OCI-LY1 (cell line): ENCODE measurements at regions not wholly inside any gene's neighbourhood (a gene's known extent, or its start where the extent isn't known, plus 50 kb on each side); places are given as distances from the start of the nearest gene placed in this dataset.

Experiments used
- H2AFZ ChIP-seq: fragments of 200-600 bp; sonication (generic), shearing (Covaris generic); 2 replicates; pipeline ENCODE4 v1.6.0; 2014; ENCODE audit warnings: antibody characterized with exemption, mild to moderate bottlenecking, low read length
- H3F3A ChIP-seq: fragments of 200-600 bp; sonication (generic), shearing (Covaris generic); 2 replicates; pipeline ENCODE4 v1.6.0; 2014; ENCODE audit warnings: mild to moderate bottlenecking, antibody characterized with exemption, low read length, moderate library complexity; ENCODE audit not compliant: insufficient read depth
- H3K27ac ChIP-seq: fragments of 200-600 bp; sonication (generic); 2 replicates; pipeline ENCODE4 v1.5.1; 2014; ENCODE audit warnings: low read length, mixed run types, mild to moderate bottlenecking, low read depth; ENCODE audit not compliant: poor library complexity, severe bottlenecking
- H3K27me3 ChIP-seq: fragments of 200-600 bp; sonication (generic); 2 replicates; pipeline ENCODE4 v1.6.0; 2014; ENCODE audit warnings: antibody characterized with exemption, mild to moderate bottlenecking, low read length, moderate library complexity; ENCODE audit not compliant: insufficient read depth
- H3K36me3 ChIP-seq: fragments of 200-600 bp; sonication (generic); 2 replicates; pipeline ENCODE4 v1.6.1; 2014; ENCODE audit warnings: mild to moderate bottlenecking, antibody characterized with exemption, low read length, moderate library complexity, mixed read lengths; ENCODE audit not compliant: insufficient read depth
- H3K4me1 ChIP-seq: fragments of 200-600 bp; sonication (generic); 2 replicates; pipeline ENCODE4 v1.5.1; 2014; ENCODE audit warnings: mild to moderate bottlenecking, low read length, moderate library complexity; ENCODE audit not compliant: insufficient read depth, severe bottlenecking
- H3K4me2 ChIP-seq: fragments of 200-600 bp; sonication (generic), shearing (Covaris generic); 2 replicates; pipeline ENCODE4 v1.6.1; 2014; ENCODE audit warnings: low read length
- H3K4me3 ChIP-seq: fragments of 200-600 bp; sonication (generic); 2 replicates; pipeline ENCODE4 v1.5.1; 2014; ENCODE audit warnings: low read length, low read depth, mild to moderate bottlenecking, mixed read lengths; ENCODE audit not compliant: poor library complexity, severe bottlenecking
- H3K79me2 ChIP-seq: fragments of 200-600 bp; shearing (Covaris generic); 2 replicates; pipeline ENCODE4 v1.6.1; 2016; ENCODE audit warnings: mixed run types, low read length, mixed read lengths; ENCODE audit not compliant: insufficient read depth
- H3K9ac ChIP-seq: fragments of 200-600 bp; sonication (generic), shearing (Covaris generic); 2 replicates; pipeline ENCODE4 v1.6.1; 2014; ENCODE audit warnings: mild to moderate bottlenecking, low read length, mixed read lengths
- H3K9me2 ChIP-seq: fragments of 200-600 bp; sonication (generic), shearing (Covaris generic); 2 replicates; pipeline ENCODE4 v1.6.1; 2014; ENCODE audit warnings: low read depth, mild to moderate bottlenecking, low read length, mixed read lengths
- H3K9me3 ChIP-seq: fragments of 200-600 bp; shearing (Covaris generic); 2 replicates; pipeline ENCODE4 v1.6.1; 2014; ENCODE audit warnings: low read length, mixed read lengths
- H4K20me1 ChIP-seq: fragments of 200-600 bp; sonication (generic), shearing (Covaris generic); 2 replicates; pipeline ENCODE4 v1.6.0; 2016; ENCODE audit warnings: mild to moderate bottlenecking, low read length; ENCODE audit not compliant: insufficient read depth
- CTCF ChIP-seq: fragments of 200-600 bp; sonication (generic), shearing (Covaris generic); IDR thresholded peaks from 2 replicates; pipeline ENCODE4 v1.5.1; 2017; ENCODE audit warnings: mild to moderate bottlenecking, antibody characterized with exemption, low read length, moderate library complexity, mixed read lengths
- EZH2 ChIP-seq: fragments of 200-600 bp; sonication (generic), shearing (Covaris generic); IDR thresholded peaks from 2 replicates; pipeline ENCODE4 v1.8.0; 2017; ENCODE audit warnings: borderline replicate concordance, mixed run types, mild to moderate bottlenecking, antibody characterized with exemption, low read length, moderate library complexity, mixed read lengths

GRCh38 chr13:24076109-24076508, 84.4 kb upstream of the SPATA13 start:
- H3K79me2 ChIP-seq, result no peaks in the 10 kb centered on the region
- H3K4me2 ChIP-seq, result no peak overlapping the region
- no peaks in the 10 kb centered on the region for H3K4me1 ChIP-seq
- no peak overlapping the region for H3K9ac ChIP-seq
- H4K20me1 ChIP-seq, result no peaks in the 10 kb centered on the region
- H3K27ac ChIP-seq, result no peak overlapping the region
- no peaks in the 10 kb centered on the region for H3K36me3 ChIP-seq
- no peaks in the 10 kb centered on the region for H3K9me3 ChIP-seq
- TF ChIP-seq EZH2, result no peak
- TF ChIP-seq CTCF, result no peak
- no peaks in the 10 kb centered on the region for H3K27me3 ChIP-seq
- no peak overlapping the region for H2AFZ ChIP-seq
- H3F3A ChIP-seq, result no peaks in the 10 kb centered on the region
- no peaks in the 10 kb centered on the region for H3K9me2 ChIP-seq
- no peak overlapping the region for H3K4me3 ChIP-seq

- Histone ChIP-seq H3K27me3 (no peaks in the 10 kb centered on the region), H3K9me2 (no peaks in the 10 kb centered on the region), H3K79me2 (no peaks in the 10 kb centered on the region), H3K9me3 (no peaks in the 10 kb centered on the region), H3F3A (no peaks in the 10 kb centered on the region), H3K9ac (no peak overlapping the region), H4K20me1 (no peaks in the 10 kb centered on the region), H3K4me3 (no peak overlapping the region), H3K4me1 (no peaks in the 10 kb centered on the region), H3K4me2 (no peak overlapping the region), H3K27ac (no peak overlapping the region), H2AFZ (no peak overlapping the region), H3K36me3 (no peaks in the 10 kb centered on the region)
- TF ChIP-seq CTCF, result no peak
- no peak for TF ChIP-seq EZH2
Measured at GRCh38 chr13:24076636-24077035, 83.9 kb upstream of the SPATA13 start.

- H3K9ac ChIP-seq, result no peak overlapping the region
- H3K4me1 ChIP-seq, result no peaks in the 10 kb centered on the region
- no peak overlapping the region for H3K4me3 ChIP-seq
- H3K79me2 ChIP-seq, result no peaks in the 10 kb centered on the region
- H3K36me3 ChIP-seq, result no peaks in the 10 kb centered on the region
- no peak overlapping the region for H3K4me2 ChIP-seq
- H3K9me2 ChIP-seq, result no peaks in the 10 kb centered on the region
- no peak overlapping the region for H2AFZ ChIP-seq
- H4K20me1 ChIP-seq, result no peaks in the 10 kb centered on the region
- no peak for TF ChIP-seq EZH2
- no peak for TF ChIP-seq CTCF
- H3K27ac ChIP-seq, result no peak overlapping the region
- no peaks in the 10 kb centered on the region for H3K9me3 ChIP-seq
- no peaks in the 10 kb centered on the region for H3K27me3 ChIP-seq
- no peaks in the 10 kb centered on the region for H3F3A ChIP-seq
Measured at GRCh38 chr13:24080134-24080533, 80.4 kb upstream of the SPATA13 start.
